ENCODE measurements at regions not wholly inside any gene's neighbourhood (a gene's known extent, or its start where the extent isn't known, plus 50 kb on each side); places are given as distances from the start of the nearest gene placed in this dataset.
"Not testable (repeated sequence)": the region's sequence is repeated elsewhere in the genome, so short reads cannot be mapped to it uniquely, and the experiment has no call there.

GRCh38 chr19:29154163-29154562, 58.8 kb downstream of the UQCRFS1 start:
- TF ChIP-seq ZNF274 (IDR thresholded peaks at IDR 0.05; ENCODE audit: low read depth, low read length): no peak
- H3K4me3 ChIP-seq (ENCODE audit: low read length): no peak overlapping the region

- no peak for TF ChIP-seq ZNF274 (IDR thresholded peaks at IDR 0.05; ENCODE audit: low read depth, low read length)
- H3K4me3 ChIP-seq (ENCODE audit: low read length): no peak overlapping the region
Measured at GRCh38 chr19:29145756-29146155, 67.2 kb downstream of the UQCRFS1 start.

GRCh38 chr19:29143183-29143582, 69.8 kb downstream of the UQCRFS1 start:
- no peak for TF ChIP-seq ZNF274 (IDR thresholded peaks at IDR 0.05; ENCODE audit: low read depth, low read length)

GRCh38 chr19:29139227-29139626, 73.7 kb downstream of the UQCRFS1 start:
- H3K4me3 ChIP-seq (ENCODE audit: low read length): no peak overlapping the region
- no peak for TF ChIP-seq ZNF274 (IDR thresholded peaks at IDR 0.05; ENCODE audit: low read depth, low read length)

More at GRCh38 chr19:29143183-29143582, 69.8 kb downstream of the UQCRFS1 start:
- H3K4me3 ChIP-seq (ENCODE audit: low read length): no peak overlapping the region

- H3K4me3 ChIP-seq (ENCODE audit: low read length): not testable (repeated sequence)
Measured at GRCh38 chr19:29138206-29138605, 74.7 kb downstream of the UQCRFS1 start.

GRCh38 chr19:29131456-29131855, 81.5 kb downstream of the UQCRFS1 start:
- no peak for TF ChIP-seq ZNF274 (IDR thresholded peaks at IDR 0.05; ENCODE audit: low read depth, low read length)
- no peak overlapping the region for H3K4me3 ChIP-seq (ENCODE audit: low read length)

- H3K4me3 ChIP-seq (ENCODE audit: low read length): no peak overlapping the region
- TF ChIP-seq ZNF274 (IDR thresholded peaks at IDR 0.05; ENCODE audit: low read depth, low read length): no peak
Measured at GRCh38 chr19:29129148-29129547, 83.8 kb downstream of the UQCRFS1 start.

GRCh38 chr19:29128203-29128602, 84.7 kb downstream of the UQCRFS1 start:
- TF ChIP-seq ZNF274 (IDR thresholded peaks at IDR 0.05; ENCODE audit: low read depth, low read length): no peak
- no peak overlapping the region for H3K4me3 ChIP-seq (ENCODE audit: low read length)

- TF ChIP-seq ZNF274 (IDR thresholded peaks at IDR 0.05; ENCODE audit: low read depth, low read length): no peak
- no peak overlapping the region for H3K4me3 ChIP-seq (ENCODE audit: low read length)
Measured at GRCh38 chr19:29122185-29122584, 90.8 kb downstream of the UQCRFS1 start.

- H3K4me3 ChIP-seq (ENCODE audit: low read length): no peak overlapping the region
- TF ChIP-seq ZNF274 (IDR thresholded peaks at IDR 0.05; ENCODE audit: low read depth, low read length): no peak
Measured at GRCh38 chr19:29121684-29122083, 91.3 kb downstream of the UQCRFS1 start.

- H3K4me3 ChIP-seq (ENCODE audit: low read length): no peak overlapping the region
- no peak for TF ChIP-seq ZNF274 (IDR thresholded peaks at IDR 0.05; ENCODE audit: low read depth, low read length)
Measured at GRCh38 chr19:29120466-29120865, 92.5 kb downstream of the UQCRFS1 start.

GRCh38 chr19:29119590-29119989, 93.4 kb downstream of the UQCRFS1 start:
- no peak overlapping the region for H3K4me3 ChIP-seq (ENCODE audit: low read length)
- TF ChIP-seq ZNF274 (IDR thresholded peaks at IDR 0.05; ENCODE audit: low read depth, low read length): no peak

GRCh38 chr19:29118389-29118788, 94.6 kb downstream of the UQCRFS1 start:
- no peak for TF ChIP-seq ZNF274 (IDR thresholded peaks at IDR 0.05; ENCODE audit: low read depth, low read length)
- no peak overlapping the region for H3K4me3 ChIP-seq (ENCODE audit: low read length)

- no peak overlapping the region for H3K4me3 ChIP-seq (ENCODE audit: low read length)
- TF ChIP-seq ZNF274 (IDR thresholded peaks at IDR 0.05; ENCODE audit: low read depth, low read length): no peak
Measured at GRCh38 chr19:29117926-29118325, 95.0 kb downstream of the UQCRFS1 start.

GRCh38 chr19:29115181-29115580, 97.8 kb downstream of the UQCRFS1 start:
- TF ChIP-seq ZNF274 (IDR thresholded peaks at IDR 0.05; ENCODE audit: low read depth, low read length): no peak

GRCh38 chr19:29113838-29114237, 99.1 kb downstream of the UQCRFS1 start:
- no peak overlapping the region for H3K4me3 ChIP-seq (ENCODE audit: low read length)
- TF ChIP-seq ZNF274 (IDR thresholded peaks at IDR 0.05; ENCODE audit: low read depth, low read length): no peak

More at GRCh38 chr19:29115181-29115580, 97.8 kb downstream of the UQCRFS1 start:
- H3K4me3 ChIP-seq (ENCODE audit: low read length): no peak overlapping the region

Data from GM08714 (cell line).